ENCODE measurements at regions not wholly inside any gene's neighbourhood (a gene's known extent, or its start where the extent isn't known, plus 50 kb on each side); places are given as distances from the start of the nearest gene placed in this dataset.

GRCh38 chr5:167011196-167011595 is 1280.2 kb upstream of the WWC1 start:
- CTCF ChIA-PET: no interaction called here
- Mint-ChIP-seq H3K4me1 (ENCODE audit: low read depth) (no peaks in the 10 kb centered on the region), H3K36me3 (ENCODE audit: low read depth) (no peaks in the 10 kb centered on the region), H3K27ac (no peak overlapping the region), H3K4me3 (no peak overlapping the region), H3K9me3 (no peaks in the 10 kb centered on the region), H3K27me3 (no peaks in the 10 kb centered on the region)
- ATAC-seq (no peak), DNase-seq (no peak)
- POLR2A ChIA-PET: no interaction called here
- intact Hi-C loops (cut with micrococcal nuclease): no loop called here
- no peak for TF ChIP-seq CTCF (IDR thresholded peaks at IDR 0.05)

GRCh38 chr5:167012123-167013034 is 1279.1 kb upstream of the WWC1 start:
- Mint-ChIP-seq H3K27ac (no peak overlapping the region), H3K4me3 (no peak overlapping the region), H3K36me3 (ENCODE audit: low read depth) (no peaks in the 10 kb centered on the region), H3K9me3 (peaks cover 5% of the 10 kb centered on the region), H3K4me1 (ENCODE audit: low read depth) (no peaks in the 10 kb centered on the region), H3K27me3 (no peaks in the 10 kb centered on the region)
- ChIA-PET CTCF (no interaction called here), POLR2A (no interaction called here)
- DNase-seq (no peak), ATAC-seq (no peak)
- intact Hi-C loops (cut with micrococcal nuclease): no loop called here
- TF ChIP-seq CTCF (IDR thresholded peaks at IDR 0.05): no peak

GRCh38 chr5:167014401-167015056 is 1276.9 kb upstream of the WWC1 start:
- POLR2A ChIA-PET: no interaction called here
- TF ChIP-seq CTCF (IDR thresholded peaks at IDR 0.05): no peak
- Mint-ChIP-seq H3K4me3 (no peak overlapping the region), H3K27me3 (no peaks in the 10 kb centered on the region), H3K4me1 (ENCODE audit: low read depth) (no peaks in the 10 kb centered on the region), H3K27ac (no peak overlapping the region), H3K9me3 (peaks cover 5% of the 10 kb centered on the region), H3K36me3 (ENCODE audit: low read depth) (no peaks in the 10 kb centered on the region)
- no peak for ATAC-seq
- CTCF ChIA-PET: no interaction called here
- intact Hi-C loops (cut with micrococcal nuclease): no loop called here
- no peak for DNase-seq

- peaks cover 9% of the 10 kb centered on the region for H3K9me3 Mint-ChIP-seq
- POLR2A ChIA-PET: no interaction called here
- ATAC-seq: no peak
Observed at GRCh38 chr5:167020418-167020817, 1271.0 kb upstream of the WWC1 start.

More at GRCh38 chr5:167020418-167020817, 1271.0 kb upstream of the WWC1 start:
- Mint-ChIP-seq H3K27ac (no peak overlapping the region), H3K4me3 (no peak overlapping the region), H3K4me1 (ENCODE audit: low read depth) (no peaks in the 10 kb centered on the region), H3K27me3 (no peaks in the 10 kb centered on the region), H3K36me3 (ENCODE audit: low read depth) (no peaks in the 10 kb centered on the region)
- no peak for DNase-seq
- intact Hi-C loops (cut with micrococcal nuclease): no loop called here
- CTCF ChIA-PET: no interaction called here
- no peak for TF ChIP-seq CTCF (IDR thresholded peaks at IDR 0.05)

Data from activated CD8-positive, alpha-beta T cell treated with anti-CD3 and anti-CD28 coated beads for 36 hours (primary cell).